ENCODE measurements at regions not wholly inside any gene's neighbourhood (a gene's known extent, or its start where the extent isn't known, plus 50 kb on each side); places are given as distances from the start of the nearest gene placed in this dataset.
"Not testable (repeated sequence)": the region's sequence is repeated elsewhere in the genome, so short reads cannot be mapped to it uniquely, and the experiment has no call there.

DNA sequence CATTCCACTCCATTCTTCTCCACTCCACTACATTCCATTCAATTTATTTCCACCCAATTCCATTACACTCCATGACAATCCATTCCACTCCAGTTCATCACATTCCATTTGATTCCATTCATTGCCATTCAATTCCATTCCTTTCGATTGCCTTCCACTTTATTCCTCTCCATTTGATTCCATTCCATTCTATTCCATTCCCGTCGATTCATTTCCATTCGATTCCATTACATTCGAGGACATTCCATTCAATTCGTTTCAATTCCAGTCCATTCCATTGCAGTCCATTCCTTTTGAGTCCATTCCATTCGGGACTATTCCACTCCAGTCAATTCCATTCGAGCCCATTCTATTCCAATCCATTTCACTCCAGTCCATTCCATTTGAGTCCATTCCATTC lies 2577.8 kb upstream of the TPTE start:
- TF ChIP-seq CBX8 (IDR thresholded peaks at IDR 0.05; ENCODE audit: borderline replicate concordance, extremely low read depth, low read depth, low read length, poor library complexity, severe bottlenecking); KDM4B (IDR thresholded peaks at IDR 0.05; ENCODE audit: borderline replicate concordance in 2 of 2, low read depth in 1 of 2); CTCF (IDR thresholded peaks at IDR 0.05 in 2 of 3, conservative IDR thresholded peaks at IDR 0.05 in 1 of 3; ENCODE audit: insufficient read depth in 2 of 3, low read depth in 1 of 3, low read length in 3 of 3); POLR2AphosphoS5 (IDR thresholded peaks at IDR 0.05; ENCODE audit: control insufficient read depth, insufficient read depth, low read depth, low read length); SMAD4 (CRISPR knock-in tag; conservative IDR thresholded peaks at IDR 0.05); U2AF2 (optimal IDR thresholded peaks at IDR 0.05; ENCODE audit: low read depth, low read length); JUNB (CRISPR knock-in tag; conservative IDR thresholded peaks at IDR 0.05); PCBP1 (IDR thresholded peaks at IDR 0.05; ENCODE audit: low read depth, low read length, poor library complexity, severe bottlenecking): not testable (repeated sequence)
- TF ChIP-seq, protein P1, sequence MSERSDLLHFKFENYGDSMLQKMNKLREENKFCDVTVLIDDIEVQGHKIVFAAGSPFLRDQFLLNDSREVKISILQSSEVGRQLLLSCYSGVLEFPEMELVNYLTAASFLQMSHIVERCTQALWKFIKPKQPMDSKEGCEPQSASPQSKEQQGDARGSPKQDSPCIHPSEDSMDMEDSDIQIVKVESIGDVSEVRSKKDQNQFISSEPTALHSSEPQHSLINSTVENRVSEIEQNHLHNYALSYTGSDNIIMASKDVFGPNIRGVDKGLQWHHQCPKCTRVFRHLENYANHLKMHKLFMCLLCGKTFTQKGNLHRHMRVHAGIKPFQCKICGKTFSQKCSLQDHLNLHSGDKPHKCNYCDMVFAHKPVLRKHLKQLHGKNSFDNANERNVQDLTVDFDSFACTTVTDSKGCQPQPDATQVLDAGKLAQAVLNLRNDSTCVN (CRISPR knock-in tag; IDR thresholded peaks at IDR 0.05), result not testable (repeated sequence)
